Mononuclear cell (primary cell): ENCODE measurements at regions not wholly inside any gene's neighbourhood (a gene's known extent, or its start where the extent isn't known, plus 50 kb on each side); places are given as distances from the start of the nearest gene placed in this dataset.
"Not testable (repeated sequence)": the region's sequence is repeated elsewhere in the genome, so short reads cannot be mapped to it uniquely, and the experiment has no call there.

Experiments
- H3K27me3 ChIP-seq: 2 replicates; pipeline ENCODE4 v1.6.0; 2011; ENCODE audit warnings: low read length, control low read depth; ENCODE audit not compliant: insufficient read depth
- H3K4me1 ChIP-seq: 2 replicates; pipeline ENCODE4 v1.5.1; 2011; ENCODE audit warnings: mild to moderate bottlenecking, low read length, control low read depth; ENCODE audit not compliant: insufficient read depth
- H3K4me3 ChIP-seq: 2 replicates; pipeline ENCODE4 v1.5.1; 2011; ENCODE audit warnings: mild to moderate bottlenecking, low read length, moderate library complexity
- H3K9me3 ChIP-seq: 2 replicates; pipeline ENCODE4 v1.5.1; 2011; ENCODE audit warnings: low read depth, mild to moderate bottlenecking, control low read depth, low read length

GRCh38 chr9:99475401-99476065 is 253.5 kb downstream of the SEC61B start:
- H3K27me3 ChIP-seq: peaks cover 3% of the 10 kb centered on the region
- H3K4me1 ChIP-seq: no peaks in the 10 kb centered on the region
- H3K9me3 ChIP-seq: no peaks in the 10 kb centered on the region
- H3K4me3 ChIP-seq: no peak overlapping the region

DNA sequence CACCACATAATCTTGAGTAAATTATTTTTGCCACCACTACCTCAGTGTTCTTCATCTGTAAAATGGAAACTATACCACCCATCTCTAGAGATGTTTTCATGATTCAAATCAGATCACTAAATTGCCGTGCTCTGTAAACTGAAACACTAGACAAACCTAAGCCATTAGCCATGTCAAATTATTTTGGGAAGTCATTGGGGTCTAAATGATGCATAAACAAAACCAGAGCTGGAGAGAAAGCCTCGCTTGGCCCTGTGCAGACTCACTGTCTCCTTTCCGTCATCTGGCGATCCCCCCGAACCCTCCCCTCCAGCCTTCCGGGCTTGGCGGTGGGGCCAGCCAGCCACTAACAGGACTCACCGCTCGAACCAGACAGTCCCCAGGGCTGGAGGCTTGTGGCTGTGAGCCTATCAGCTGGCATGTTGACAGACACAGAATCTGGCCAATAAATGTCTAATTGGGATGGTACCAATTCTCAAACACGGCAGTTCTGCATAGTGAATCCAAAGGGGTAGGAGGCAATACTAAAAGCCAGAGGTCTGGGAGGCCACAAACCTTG is 256.5 kb downstream of the SEC61B start:
- no peaks in the 10 kb centered on the region for H3K9me3 ChIP-seq
- no peaks in the 10 kb centered on the region for H3K27me3 ChIP-seq
- H3K4me3 ChIP-seq: no peak overlapping the region
- H3K4me1 ChIP-seq: no peaks in the 10 kb centered on the region

DNA sequence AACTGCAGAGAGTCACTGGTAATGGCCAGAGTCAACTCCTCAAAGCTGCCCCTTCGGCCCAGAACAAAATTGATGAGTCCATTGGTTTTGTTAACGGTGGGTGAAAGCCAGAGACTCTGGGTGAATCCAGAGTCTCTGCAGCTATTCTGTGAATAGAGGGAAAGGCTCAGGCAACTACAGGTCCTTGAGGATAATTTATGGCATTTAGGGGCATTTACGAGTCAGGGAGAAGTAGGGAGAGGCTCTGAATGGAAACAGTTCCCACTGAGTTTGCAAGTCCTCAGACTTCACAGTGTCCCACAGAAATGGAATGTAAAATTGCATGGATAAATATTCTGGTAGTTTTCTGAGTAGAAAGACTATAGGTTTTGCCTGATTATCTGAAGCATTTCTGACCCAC is 257.8 kb downstream of the SEC61B start:
- Histone ChIP-seq H3K9me3 (no peaks in the 10 kb centered on the region), H3K4me1 (no peaks in the 10 kb centered on the region), H3K4me3 (no peak overlapping the region), H3K27me3 (no peaks in the 10 kb centered on the region)

DNA sequence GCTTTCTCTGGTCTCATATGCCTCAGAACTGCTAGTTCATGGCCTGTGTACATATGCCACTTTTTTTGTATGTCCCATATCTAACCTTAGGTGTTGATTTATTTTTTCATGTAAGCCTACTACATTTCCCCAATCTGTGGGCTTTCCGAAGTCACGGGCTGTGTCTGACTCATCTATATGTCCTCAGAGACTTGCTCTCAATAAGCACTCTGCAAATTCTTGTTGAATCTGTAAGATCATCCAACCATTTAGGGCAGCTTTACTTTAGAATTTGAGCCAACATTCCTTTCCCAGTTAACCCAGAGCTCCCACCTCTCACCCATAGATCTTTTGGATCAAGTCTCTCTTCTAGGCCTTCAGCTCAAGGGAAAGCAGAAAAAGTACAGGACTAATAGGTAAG is 263.4 kb downstream of the SEC61B start:
- no peaks in the 10 kb centered on the region for H3K9me3 ChIP-seq
- H3K4me1 ChIP-seq: no peaks in the 10 kb centered on the region
- no peaks in the 10 kb centered on the region for H3K27me3 ChIP-seq
- no peak overlapping the region for H3K4me3 ChIP-seq

- Histone ChIP-seq H3K9me3 (no peaks in the 10 kb centered on the region), H3K4me1 (no peaks in the 10 kb centered on the region), H3K27me3 (no peaks in the 10 kb centered on the region), H3K4me3 (no peak overlapping the region)
Observed at GRCh38 chr9:99486684-99487083, 264.6 kb downstream of the SEC61B start.

DNA sequence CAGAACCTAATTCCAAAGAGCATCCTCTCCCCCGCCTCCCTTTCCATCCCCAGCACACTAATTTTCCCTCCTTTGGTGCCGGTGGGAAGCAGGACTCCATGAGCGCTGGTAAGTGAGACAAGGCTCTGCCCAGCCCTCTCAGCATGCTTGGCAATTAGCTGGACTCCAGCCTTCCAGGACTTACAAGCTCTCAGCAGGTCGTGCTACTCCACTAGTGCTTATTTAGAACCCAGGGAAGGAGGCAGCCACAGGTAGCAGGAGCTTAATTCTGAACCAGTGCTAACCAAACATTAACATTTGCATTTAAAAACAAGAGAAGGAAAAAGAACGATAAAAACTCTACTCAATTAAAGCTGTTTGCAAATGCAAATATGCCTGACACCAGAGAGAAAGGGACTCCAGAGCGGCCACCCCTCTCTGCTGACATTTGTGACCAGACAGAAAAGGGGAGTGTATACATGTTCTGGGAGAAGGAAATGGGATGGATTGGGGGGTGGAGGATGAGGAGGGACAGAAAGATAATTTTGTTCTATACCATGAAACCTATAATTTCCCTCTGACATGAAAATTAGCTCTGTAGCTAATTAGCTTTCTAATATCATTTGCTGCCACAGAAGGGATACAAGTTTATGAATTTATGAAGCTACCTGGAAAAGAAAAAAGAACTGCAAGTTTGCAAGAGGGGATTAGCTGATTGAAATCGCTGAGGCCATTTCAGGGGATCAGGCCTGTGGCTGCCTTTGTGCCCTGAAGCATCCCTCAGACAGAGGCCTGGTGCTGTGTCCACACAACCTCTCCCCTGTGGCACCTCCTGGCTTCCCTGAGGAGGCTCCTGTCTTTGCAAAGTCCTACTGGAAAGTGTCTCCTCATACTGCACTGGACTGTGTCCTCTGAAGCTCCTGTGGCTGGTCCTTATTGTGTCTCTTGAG is 266.3 kb downstream of the SEC61B start:
- Histone ChIP-seq H3K27me3 (no peaks in the 10 kb centered on the region), H3K9me3 (no peaks in the 10 kb centered on the region), H3K4me1 (no peaks in the 10 kb centered on the region), H3K4me3 (no peak overlapping the region)

- Histone ChIP-seq H3K9me3 (no peaks in the 10 kb centered on the region), H3K4me3 (no peak overlapping the region), H3K4me1 (no peaks in the 10 kb centered on the region), H3K27me3 (no peaks in the 10 kb centered on the region)
Observed at GRCh38 chr9:99489060-99489413, 267.0 kb downstream of the SEC61B start.

GRCh38 chr9:99490729-99491128 is 268.6 kb downstream of the SEC61B start:
- H3K4me3 ChIP-seq: no peak overlapping the region

DNA sequence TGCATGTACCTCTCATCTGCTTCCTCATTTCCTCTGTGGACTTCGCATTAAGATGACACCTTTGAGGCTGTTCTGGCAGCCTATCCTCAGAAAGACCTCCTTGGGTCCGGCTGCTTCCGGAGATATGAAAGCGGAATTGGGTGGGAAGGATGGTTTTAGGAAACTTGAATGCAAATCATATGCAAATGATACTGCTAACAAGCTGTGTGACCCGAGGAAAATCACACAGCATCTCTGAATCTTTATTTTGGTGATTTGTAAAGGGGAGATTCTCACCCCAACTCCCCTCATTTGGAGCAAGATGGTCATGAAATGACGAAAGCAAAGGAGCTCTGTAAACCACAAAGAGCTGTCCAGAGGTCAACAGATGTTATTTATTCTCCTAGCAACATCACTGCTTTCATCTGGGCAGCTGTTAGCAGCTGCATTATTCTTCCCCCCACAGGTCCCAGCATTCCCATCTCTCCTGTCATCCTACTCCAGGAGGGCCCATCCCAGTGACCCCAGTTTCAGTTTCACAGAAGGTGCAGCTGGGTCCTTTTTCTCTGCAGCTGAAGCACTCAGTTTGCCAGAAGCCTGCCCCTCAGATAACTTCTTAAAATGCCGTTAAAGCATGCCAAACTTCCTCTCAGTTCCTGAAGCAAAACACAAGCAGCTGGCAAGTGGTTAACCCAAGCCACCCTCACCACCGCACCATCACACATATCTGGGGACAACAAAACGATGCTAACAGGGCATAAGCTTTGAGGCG is 269.5 kb downstream of the SEC61B start:
- Histone ChIP-seq H3K4me1 (no peaks in the 10 kb centered on the region), H3K4me3 (no peak overlapping the region), H3K9me3 (no peaks in the 10 kb centered on the region), H3K27me3 (no peaks in the 10 kb centered on the region)

More at GRCh38 chr9:99490729-99491128, 268.6 kb downstream of the SEC61B start:
- no peaks in the 10 kb centered on the region for H3K27me3 ChIP-seq
- H3K4me1 ChIP-seq: no peaks in the 10 kb centered on the region
- no peaks in the 10 kb centered on the region for H3K9me3 ChIP-seq

- no peaks in the 10 kb centered on the region for H3K9me3 ChIP-seq
- no peaks in the 10 kb centered on the region for H3K4me1 ChIP-seq
- H3K27me3 ChIP-seq: no peaks in the 10 kb centered on the region
- H3K4me3 ChIP-seq: no peak overlapping the region
Observed at GRCh38 chr9:99497641-99498040, 275.6 kb downstream of the SEC61B start.

DNA sequence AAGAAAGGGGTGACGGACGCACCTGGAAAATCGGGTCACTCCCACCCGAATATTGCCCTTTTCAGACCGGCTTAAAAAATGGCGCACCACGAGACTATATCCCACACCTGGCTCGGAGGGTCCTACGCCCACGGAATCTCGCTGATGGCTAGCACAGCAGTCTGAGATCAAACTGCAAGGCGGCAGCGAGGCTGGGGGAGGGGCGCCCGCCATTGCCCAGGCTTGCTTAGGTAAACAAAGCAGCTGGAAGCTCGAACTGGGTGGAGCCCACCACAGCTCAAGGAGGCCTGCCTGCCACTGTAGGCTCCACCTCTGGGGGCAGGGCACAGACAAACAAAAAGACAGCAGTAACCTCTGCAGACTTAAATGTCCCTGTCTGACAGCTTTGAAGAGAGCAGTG is 276.9 kb downstream of the SEC61B start:
- not testable (repeated sequence) for H3K4me3 ChIP-seq

GRCh38 chr9:99505936-99506335 is 283.9 kb downstream of the SEC61B start:
- H3K4me3 ChIP-seq: no peak overlapping the region
- H3K27me3 ChIP-seq: no peaks in the 10 kb centered on the region
- no peaks in the 10 kb centered on the region for H3K9me3 ChIP-seq
- peaks cover 8% of the 10 kb centered on the region for H3K4me1 ChIP-seq

More for the DNA sequence above, 276.9 kb downstream of the SEC61B start:
- not testable (repeated sequence) for H3K4me1 ChIP-seq, H3K27me3 ChIP-seq, H3K9me3 ChIP-seq

GRCh38 chr9:99506747-99507348 is 284.8 kb downstream of the SEC61B start:
- H3K27me3 ChIP-seq: no peaks in the 10 kb centered on the region

GRCh38 chr9:99509065-99509745 is 287.1 kb downstream of the SEC61B start:
- H3K4me3 ChIP-seq: no peak overlapping the region
- H3K9me3 ChIP-seq: no peaks in the 10 kb centered on the region
- no peaks in the 10 kb centered on the region for H3K27me3 ChIP-seq
- H3K4me1 ChIP-seq: peaks cover 16% of the 10 kb centered on the region

More at GRCh38 chr9:99506747-99507348, 284.8 kb downstream of the SEC61B start:
- H3K9me3 ChIP-seq: no peaks in the 10 kb centered on the region
- H3K4me1 ChIP-seq: peaks cover 8% of the 10 kb centered on the region
- H3K4me3 ChIP-seq: no peak overlapping the region
